Erythroblast (primary cell): ENCODE measurements at regions not wholly inside any gene's neighbourhood (a gene's known extent, or its start where the extent isn't known, plus 50 kb on each side); places are given as distances from the start of the nearest gene placed in this dataset.

Source experiments
- GATA1 ChIP-seq: IDR thresholded peaks from 2 replicates; pipeline ENCODE4 v1.6.1; 2011; ENCODE audit warnings: low read depth, mild to moderate bottlenecking, control low read depth, low read length, moderate library complexity
- POLR2A ChIP-seq: IDR thresholded peaks from 2 replicates; pipeline ENCODE4 v1.6.1; 2011; ENCODE audit warnings: mild to moderate bottlenecking, low read length

DNA sequence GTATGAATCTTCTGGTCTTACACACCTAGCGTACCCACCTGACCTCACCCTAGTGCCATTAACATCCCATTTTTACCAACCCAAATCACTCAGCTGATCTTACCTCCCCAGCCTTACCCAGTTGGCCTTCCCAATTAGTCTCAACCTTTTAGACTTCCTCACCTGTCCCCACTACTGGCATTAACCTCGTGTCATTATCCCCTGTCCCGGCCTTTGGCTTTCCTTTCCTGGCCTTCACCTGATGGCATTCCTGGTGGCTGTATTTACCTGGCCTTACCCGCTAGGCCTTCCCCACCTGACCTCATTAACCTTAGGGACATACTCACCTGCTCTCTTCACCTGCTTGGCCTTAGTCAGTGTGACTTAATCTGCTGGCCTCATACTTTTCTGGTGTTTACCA lies 104.1 kb downstream of the IL12A start:
- TF ChIP-seq POLR2A (no peak), GATA1 (no peak)
